DMS 273 (cell line): ENCODE measurements at regions not wholly inside any gene's neighbourhood (a gene's known extent, or its start where the extent isn't known, plus 50 kb on each side); places are given as distances from the start of the nearest gene placed in this dataset.

ENCODE experiments used
- DNase-seq: peaks from one replicate; lab custom pipeline; 2025; ENCODE audit not compliant: unreplicated experiment; lab: John Stamatoyannopoulos, UW

- DNase-seq: no peak
Observed at GRCh38 chrX:13103914-13104274, 59.5 kb upstream of the FAM9C start.

- no peak for DNase-seq
Observed at GRCh38 chrX:13103188-13103913, 58.9 kb upstream of the FAM9C start.

- no peak for DNase-seq
Observed at GRCh38 chrX:13102636-13103035, 58.2 kb upstream of the FAM9C start.

- DNase-seq: no peak
Observed at GRCh38 chrX:13101441-13102139, 57.2 kb upstream of the FAM9C start.

GRCh38 chrX:13099121-13099520 is 54.7 kb upstream of the FAM9C start:
- DNase-seq: no peak

- no peak for DNase-seq
Observed at GRCh38 chrX:13096728-13097127, 52.3 kb upstream of the FAM9C start.

GRCh38 chrX:13094828-13095341 is 50.5 kb upstream of the FAM9C start:
- no peak for DNase-seq

- DNase-seq: no peak
Observed at GRCh38 chrX:13094374-13094773, 50.0 kb upstream of the FAM9C start.
